GM12878 (cell line): ENCODE measurements at regions not wholly inside any gene's neighbourhood (a gene's known extent, or its start where the extent isn't known, plus 50 kb on each side); places are given as distances from the start of the nearest gene placed in this dataset.

Experiments used
- ATAC-seq: fragments of 200-7000 bp; cut with Tn5 transposase; 3 replicates; pipeline ENCODE4 v1.9.1; 2020; ENCODE audit warnings: mild to moderate bottlenecking, moderate library complexity
- BruUV-seq: library from RNA; stranded (reverse); fragments of 400-500 nt; replicated peaks from 2 replicates; lab custom pipeline; 2021; lab: Mats Ljungman, UMichigan
- CTCF ChIA-PET: fragments of 300-600 bp; sonication (Branson Sonifier 250); formaldehyde crosslinking; extraction: SDS; loops from one replicate; lab custom pipeline; 2021; ENCODE audit warnings: inconsistent platforms; lab: Yijun Ruan, JAX
- POLR2A ChIA-PET: fragments of 350-600 bp; formaldehyde crosslinking; extraction: SDS; loops from one replicate; lab custom pipeline; 2021; ENCODE audit warnings: inconsistent platforms; lab: Charles Lee
- RAD21 ChIA-PET: fragments of 300-600 bp; sonication (Branson Sonifier 250); formaldehyde crosslinking; loops from one replicate; lab custom pipeline; 2023; ENCODE audit warnings: antibody characterized with exemption; ENCODE audit not compliant: unreplicated experiment; lab: Charles Lee
- SMC1A ChIA-PET: fragments of 300-600 bp; sonication (Branson Sonifier 250); formaldehyde crosslinking; loops from one replicate; lab custom pipeline; 2023; ENCODE audit not compliant: unreplicated experiment, uncharacterized antibody; lab: Charles Lee
- DNase-seq: peaks from one replicate; pipeline ENCODE4 v3.0.0-alpha.2; 2011; ENCODE audit warnings: low read depth, low spot score
- FAIRE-seq: peaks from 3 replicates; lab custom pipeline; 2011; peaks lifted over from hg19 to GRCh38; lab: Jason Lieb, UNC
- H2AFZ ChIP-seq: 2 replicates; pipeline ENCODE4 v1.6.0; 2011; ENCODE audit warnings: low read depth, low read length, control low read depth; ENCODE audit not compliant: control insufficient read depth
- H3K27ac ChIP-seq: 2 replicates; pipeline ENCODE4 v1.5.1; 2011; ENCODE audit warnings: control low read depth; ENCODE audit not compliant: control insufficient read depth, insufficient read depth
- H3K27me3 ChIP-seq, 2 experiments: replicated peaks in 1 of 2; 2 replicates each; pipeline versions ENCODE4 v1.6.0 to v1.6.1; 2011; ENCODE audit warnings: low read length in 1 of 2; ENCODE audit not compliant: control insufficient read depth in 2 of 2, insufficient read depth in 2 of 2
- H3K36me3 ChIP-seq, 2 experiments: 2 replicates each; pipeline ENCODE4 v1.5.1; 2011; ENCODE audit warnings: low read length in 1 of 2; ENCODE audit not compliant: control insufficient read depth in 2 of 2, insufficient read depth in 2 of 2
- H3K4me1 ChIP-seq: 2 replicates; pipeline ENCODE4 v1.6.1; 2011; ENCODE audit warnings: mild to moderate bottlenecking, low read length, moderate library complexity, mixed read lengths; ENCODE audit not compliant: control insufficient read depth, insufficient read depth
- H3K4me2 ChIP-seq: 2 replicates; pipeline ENCODE4 v1.6.0; 2011; ENCODE audit warnings: control low read depth; ENCODE audit not compliant: control insufficient read depth, insufficient read depth
- H3K4me3 ChIP-seq: fragments of 200-600 bp; sonication (generic); 2 replicates; pipeline ENCODE4 v1.5.1; 2016
- H3K79me2 ChIP-seq: 2 replicates; pipeline ENCODE4 v1.6.0; 2011; ENCODE audit warnings: low read length; ENCODE audit not compliant: control insufficient read depth, insufficient read depth
- H3K9ac ChIP-seq: 2 replicates; pipeline ENCODE4 v1.8.0; 2011; ENCODE audit warnings: low read length, control low read depth, mixed read lengths; ENCODE audit not compliant: control insufficient read depth, insufficient read depth
- H3K9me3 ChIP-seq: replicated peaks from 3 replicates; pipeline ENCODE4 v1.5.1; 2011; ENCODE audit warnings: mild to moderate bottlenecking, low read length; ENCODE audit not compliant: control insufficient read depth, insufficient read depth
- H4K20me1 ChIP-seq: 2 replicates; pipeline ENCODE4 v1.6.0; 2011; ENCODE audit not compliant: control insufficient read depth, insufficient read depth
- CREB1 ChIP-seq: IDR thresholded peaks from 2 replicates; pipeline ENCODE4 v1.6.1; 2012; ENCODE audit warnings: low read depth, mild to moderate bottlenecking, inconsistent platforms
- LARP7 ChIP-seq: fragments of 450-650 bp; IDR thresholded peaks from 2 replicates; pipeline ENCODE4 v1.6.1; 2017; ENCODE audit warnings: mild to moderate bottlenecking
- MEF2A ChIP-seq: IDR thresholded peaks from 2 replicates; pipeline ENCODE4 v1.6.1; 2011; ENCODE audit warnings: low read depth, mild to moderate bottlenecking, low read length, moderate library complexity; ENCODE audit not compliant: insufficient read depth
- MTA3 ChIP-seq: IDR thresholded peaks from 2 replicates; pipeline ENCODE4 v1.6.1; 2012; ENCODE audit warnings: low read length, inconsistent platforms, borderline replicate concordance
- NBN ChIP-seq: fragments of 450-650 bp; IDR thresholded peaks from 2 replicates; pipeline ENCODE4 v1.6.1; 2016
- NKRF ChIP-seq: fragments of 450-650 bp; conservative IDR thresholded peaks from 2 replicates; pipeline ENCODE4 v1.6.1; 2017; ENCODE audit warnings: mild to moderate bottlenecking, moderate library complexity
- RCOR1 ChIP-seq: conservative IDR thresholded peaks from 2 replicates; pipeline ENCODE4 v1.6.1; 2012; ENCODE audit warnings: low read depth, low read length, improper control_type of control experiment
- SMAD5 ChIP-seq: IDR thresholded peaks from 2 replicates; pipeline ENCODE4 v1.6.1; 2016; ENCODE audit warnings: antibody characterized with exemption, low read depth
- SMARCA5 ChIP-seq: fragments of 450-650 bp; IDR thresholded peaks from 2 replicates; pipeline ENCODE4 v1.6.1; 2017; ENCODE audit warnings: mild to moderate bottlenecking
- SUZ12 ChIP-seq: fragments of 200-600 bp; sonication (generic); IDR thresholded peaks from one replicate; pipeline ENCODE4 v1.6.1; 2018; ENCODE audit warnings: antibody characterized with exemption, mild to moderate bottlenecking; ENCODE audit not compliant: unreplicated experiment
- WGBS: methylation state at CpG from one replicate; pipeline ENCODE4 v1.1.6; 2016; ENCODE audit warnings: low lambda C conversion rate; ENCODE audit not compliant: insufficient replicate concordance, insufficient coverage; ENCODE audit errors: missing lambda C conversion rate; 5-methylcytosine and 5-hydroxymethylcytosine counted together
- in situ Hi-C: fragments of 300-500 bp; cut with MboI; formaldehyde crosslinking; loops from 9 replicates; pipeline ENCODE4 v1.14.3; 2018; ENCODE audit warnings: mixed read lengths
- intact Hi-C: fragments of 100-400 bp; cut with micrococcal nuclease; formaldehyde crosslinking; loops from one replicate; pipeline ENCODE4 v1.14.2; 2022; ENCODE audit not compliant: unreplicated experiment
- TF ChIP-seq, protein P1 (sequence below): fragments of 450-650 bp; IDR thresholded peaks from 2 replicates; pipeline ENCODE4 v1.6.1; 2016; ENCODE audit warnings: mild to moderate bottlenecking, moderate library complexity, borderline replicate concordance
- TF ChIP-seq, protein P2 (sequence below): fragments of 450-650 bp; IDR thresholded peaks from 2 replicates; pipeline ENCODE4 v1.6.1; 2017; ENCODE audit warnings: mild to moderate bottlenecking, moderate library complexity
- TF ChIP-seq, protein P3 (sequence below): fragments of 450-650 bp; IDR thresholded peaks from 2 replicates; pipeline ENCODE4 v1.6.1; 2014; ENCODE audit warnings: mild to moderate bottlenecking

GRCh38 chr13:90760639-90761038 lies 586.8 kb upstream of the MIR17HG start (continued):
- TF ChIP-seq, protein P1, sequence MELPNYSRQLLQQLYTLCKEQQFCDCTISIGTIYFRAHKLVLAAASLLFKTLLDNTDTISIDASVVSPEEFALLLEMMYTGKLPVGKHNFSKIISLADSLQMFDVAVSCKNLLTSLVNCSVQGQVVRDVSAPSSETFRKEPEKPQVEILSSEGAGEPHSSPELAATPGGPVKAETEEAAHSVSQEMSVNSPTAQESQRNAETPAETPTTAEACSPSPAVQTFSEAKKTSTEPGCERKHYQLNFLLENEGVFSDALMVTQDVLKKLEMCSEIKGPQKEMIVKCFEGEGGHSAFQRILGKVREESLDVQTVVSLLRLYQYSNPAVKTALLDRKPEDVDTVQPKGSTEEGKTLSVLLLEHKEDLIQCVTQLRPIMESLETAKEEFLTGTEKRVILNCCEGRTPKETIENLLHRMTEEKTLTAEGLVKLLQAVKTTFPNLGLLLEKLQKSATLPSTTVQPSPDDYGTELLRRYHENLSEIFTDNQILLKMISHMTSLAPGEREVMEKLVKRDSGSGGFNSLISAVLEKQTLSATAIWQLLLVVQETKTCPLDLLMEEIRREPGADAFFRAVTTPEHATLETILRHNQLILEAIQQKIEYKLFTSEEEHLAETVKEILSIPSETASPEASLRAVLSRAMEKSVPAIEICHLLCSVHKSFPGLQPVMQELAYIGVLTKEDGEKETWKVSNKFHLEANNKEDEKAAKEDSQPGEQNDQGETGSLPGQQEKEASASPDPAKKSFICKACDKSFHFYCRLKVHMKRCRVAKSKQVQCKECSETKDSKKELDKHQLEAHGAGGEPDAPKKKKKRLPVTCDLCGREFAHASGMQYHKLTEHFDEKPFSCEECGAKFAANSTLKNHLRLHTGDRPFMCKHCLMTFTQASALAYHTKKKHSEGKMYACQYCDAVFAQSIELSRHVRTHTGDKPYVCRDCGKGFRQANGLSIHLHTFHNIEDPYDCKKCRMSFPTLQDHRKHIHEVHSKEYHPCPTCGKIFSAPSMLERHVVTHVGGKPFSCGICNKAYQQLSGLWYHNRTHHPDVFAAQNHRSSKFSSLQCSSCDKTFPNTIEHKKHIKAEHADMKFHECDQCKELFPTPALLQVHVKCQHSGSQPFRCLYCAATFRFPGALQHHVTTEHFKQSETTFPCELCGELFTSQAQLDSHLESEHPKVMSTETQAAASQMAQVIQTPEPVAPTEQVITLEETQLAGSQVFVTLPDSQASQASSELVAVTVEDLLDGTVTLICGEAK, result no peak
- no peak for TF ChIP-seq LARP7
- TF ChIP-seq SMARCA5, result no peak
- TF ChIP-seq RCOR1, result no peak
- no peak for TF ChIP-seq MEF2A
- TF ChIP-seq CREB1, result no peak

- H3K36me3 ChIP-seq, result no peaks in the 10 kb centered on the region
- ChIA-PET RAD21 (no interaction called here), POLR2A (no interaction called here), CTCF (no interaction called here), SMC1A (no interaction called here)
- no peak overlapping the region for H2AFZ ChIP-seq
- H3K4me2 ChIP-seq, result no peak overlapping the region
- in situ Hi-C loops, result no loop called here
- H3K4me3 ChIP-seq, result no peak overlapping the region
- no peaks in the 10 kb centered on the region for H3K79me2 ChIP-seq
- FAIRE-seq (no peak), DNase-seq (no peak), ATAC-seq (no peak)
- H3K27ac ChIP-seq, result no peak overlapping the region
- WGBS, result 0% methylated on average over 2 of the region's 2 CpGs
- H3K27me3 ChIP-seq, result no peaks in the 10 kb centered on the region
- no peaks in the 10 kb centered on the region for H3K4me1 ChIP-seq
- intact Hi-C loops, result no loop called here
- BruUV-seq, result no TSS peak
- H3K9ac ChIP-seq, result no peak overlapping the region
- no peaks in the 10 kb centered on the region for H4K20me1 ChIP-seq
- H3K9me3 ChIP-seq, result no peaks in the 10 kb centered on the region
- TF ChIP-seq, protein P2, sequence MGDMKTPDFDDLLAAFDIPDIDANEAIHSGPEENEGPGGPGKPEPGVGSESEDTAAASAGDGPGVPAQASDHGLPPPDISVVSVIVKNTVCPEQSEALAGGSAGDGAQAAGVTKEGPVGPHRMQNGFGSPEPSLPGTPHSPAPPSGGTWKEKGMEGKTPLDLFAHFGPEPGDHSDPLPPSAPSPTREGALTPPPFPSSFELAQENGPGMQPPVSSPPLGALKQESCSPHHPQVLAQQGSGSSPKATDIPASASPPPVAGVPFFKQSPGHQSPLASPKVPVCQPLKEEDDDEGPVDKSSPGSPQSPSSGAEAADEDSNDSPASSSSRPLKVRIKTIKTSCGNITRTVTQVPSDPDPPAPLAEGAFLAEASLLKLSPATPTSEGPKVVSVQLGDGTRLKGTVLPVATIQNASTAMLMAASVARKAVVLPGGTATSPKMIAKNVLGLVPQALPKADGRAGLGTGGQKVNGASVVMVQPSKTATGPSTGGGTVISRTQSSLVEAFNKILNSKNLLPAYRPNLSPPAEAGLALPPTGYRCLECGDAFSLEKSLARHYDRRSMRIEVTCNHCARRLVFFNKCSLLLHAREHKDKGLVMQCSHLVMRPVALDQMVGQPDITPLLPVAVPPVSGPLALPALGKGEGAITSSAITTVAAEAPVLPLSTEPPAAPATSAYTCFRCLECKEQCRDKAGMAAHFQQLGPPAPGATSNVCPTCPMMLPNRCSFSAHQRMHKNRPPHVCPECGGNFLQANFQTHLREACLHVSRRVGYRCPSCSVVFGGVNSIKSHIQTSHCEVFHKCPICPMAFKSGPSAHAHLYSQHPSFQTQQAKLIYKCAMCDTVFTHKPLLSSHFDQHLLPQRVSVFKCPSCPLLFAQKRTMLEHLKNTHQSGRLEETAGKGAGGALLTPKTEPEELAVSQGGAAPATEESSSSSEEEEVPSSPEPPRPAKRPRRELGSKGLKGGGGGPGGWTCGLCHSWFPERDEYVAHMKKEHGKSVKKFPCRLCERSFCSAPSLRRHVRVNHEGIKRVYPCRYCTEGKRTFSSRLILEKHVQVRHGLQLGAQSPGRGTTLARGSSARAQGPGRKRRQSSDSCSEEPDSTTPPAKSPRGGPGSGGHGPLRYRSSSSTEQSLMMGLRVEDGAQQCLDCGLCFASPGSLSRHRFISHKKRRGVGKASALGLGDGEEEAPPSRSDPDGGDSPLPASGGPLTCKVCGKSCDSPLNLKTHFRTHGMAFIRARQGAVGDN, result no peak
- TF ChIP-seq SMAD5 (no peak), MTA3 (no peak), NBN (no peak), SUZ12 (no peak), NKRF (no peak)
- TF ChIP-seq, protein P3, sequence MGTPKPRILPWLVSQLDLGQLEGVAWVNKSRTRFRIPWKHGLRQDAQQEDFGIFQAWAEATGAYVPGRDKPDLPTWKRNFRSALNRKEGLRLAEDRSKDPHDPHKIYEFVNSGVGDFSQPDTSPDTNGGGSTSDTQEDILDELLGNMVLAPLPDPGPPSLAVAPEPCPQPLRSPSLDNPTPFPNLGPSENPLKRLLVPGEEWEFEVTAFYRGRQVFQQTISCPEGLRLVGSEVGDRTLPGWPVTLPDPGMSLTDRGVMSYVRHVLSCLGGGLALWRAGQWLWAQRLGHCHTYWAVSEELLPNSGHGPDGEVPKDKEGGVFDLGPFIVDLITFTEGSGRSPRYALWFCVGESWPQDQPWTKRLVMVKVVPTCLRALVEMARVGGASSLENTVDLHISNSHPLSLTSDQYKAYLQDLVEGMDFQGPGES, result no peak
Observed at GRCh38 chr13:90763476-90764150, 583.9 kb upstream of the MIR17HG start.
